ENCODE measurements at regions not wholly inside any gene's neighbourhood (a gene's known extent, or its start where the extent isn't known, plus 50 kb on each side); places are given as distances from the start of the nearest gene placed in this dataset.

GRCh38 chr12:78793982-78794381 is 70.6 kb upstream of the SYT1 start:
- TF ChIP-seq, protein P1, sequence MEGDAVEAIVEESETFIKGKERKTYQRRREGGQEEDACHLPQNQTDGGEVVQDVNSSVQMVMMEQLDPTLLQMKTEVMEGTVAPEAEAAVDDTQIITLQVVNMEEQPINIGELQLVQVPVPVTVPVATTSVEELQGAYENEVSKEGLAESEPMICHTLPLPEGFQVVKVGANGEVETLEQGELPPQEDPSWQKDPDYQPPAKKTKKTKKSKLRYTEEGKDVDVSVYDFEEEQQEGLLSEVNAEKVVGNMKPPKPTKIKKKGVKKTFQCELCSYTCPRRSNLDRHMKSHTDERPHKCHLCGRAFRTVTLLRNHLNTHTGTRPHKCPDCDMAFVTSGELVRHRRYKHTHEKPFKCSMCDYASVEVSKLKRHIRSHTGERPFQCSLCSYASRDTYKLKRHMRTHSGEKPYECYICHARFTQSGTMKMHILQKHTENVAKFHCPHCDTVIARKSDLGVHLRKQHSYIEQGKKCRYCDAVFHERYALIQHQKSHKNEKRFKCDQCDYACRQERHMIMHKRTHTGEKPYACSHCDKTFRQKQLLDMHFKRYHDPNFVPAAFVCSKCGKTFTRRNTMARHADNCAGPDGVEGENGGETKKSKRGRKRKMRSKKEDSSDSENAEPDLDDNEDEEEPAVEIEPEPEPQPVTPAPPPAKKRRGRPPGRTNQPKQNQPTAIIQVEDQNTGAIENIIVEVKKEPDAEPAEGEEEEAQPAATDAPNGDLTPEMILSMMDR (IDR thresholded peaks at IDR 0.05): no peak
- TF ChIP-seq POLR2A (IDR thresholded peaks at IDR 0.05) (no peak), POLR2AphosphoS5 (IDR thresholded peaks at IDR 0.05) (no peak), EP300 (IDR thresholded peaks at IDR 0.05) (no peak)
